HG03060 (cell line): ENCODE measurements at regions not wholly inside any gene's neighbourhood (a gene's known extent, or its start where the extent isn't known, plus 50 kb on each side); places are given as distances from the start of the nearest gene placed in this dataset.
"Not testable (repeated sequence)": the region's sequence is repeated elsewhere in the genome, so short reads cannot be mapped to it uniquely, and the experiment has no call there.

Experiments used
- ATAC-seq: cut with Tn5 transposase; IDR thresholded peaks from one replicate; pipeline ENCODE4 v1.9.1; 2021; ENCODE audit warnings: low read depth, moderate number of reproducible peaks; ENCODE audit not compliant: unreplicated experiment

- no peak for ATAC-seq
Measured at GRCh38 chr10:28354511-28354910, 51.6 kb upstream of the MPP7 start.

- ATAC-seq = no peak
Measured at GRCh38 chr10:28355376-28355775, 52.5 kb upstream of the MPP7 start.

- ATAC-seq = no peak
Measured at GRCh38 chr10:28359334-28359733, 56.5 kb upstream of the MPP7 start.

- ATAC-seq = no peak
Measured at GRCh38 chr10:28360175-28360574, 57.3 kb upstream of the MPP7 start.

GRCh38 chr10:28363376-28363775 is 60.5 kb upstream of the MPP7 start:
- ATAC-seq = no peak

- ATAC-seq = no peak
Measured at GRCh38 chr10:28365840-28366239, 63.0 kb upstream of the MPP7 start.

- ATAC-seq = no peak
Measured at GRCh38 chr10:28366994-28367393, 64.1 kb upstream of the MPP7 start.

GRCh38 chr10:28367413-28367812 is 64.5 kb upstream of the MPP7 start:
- ATAC-seq = no peak

- peak; percentile 96 for ATAC-seq
Measured at GRCh38 chr10:28367929-28368484, 65.1 kb upstream of the MPP7 start.

GRCh38 chr10:28370107-28370835 is 67.4 kb upstream of the MPP7 start:
- ATAC-seq = no peak

- ATAC-seq = not testable (repeated sequence)
Measured at GRCh38 chr10:28371638-28372037, 68.8 kb upstream of the MPP7 start.

- ATAC-seq = no peak
Measured at GRCh38 chr10:28374036-28374435, 71.2 kb upstream of the MPP7 start.

GRCh38 chr10:28375399-28376354 is 72.8 kb upstream of the MPP7 start:
- ATAC-seq = no peak

- ATAC-seq = no peak
Measured at GRCh38 chr10:28378986-28379585, 76.2 kb upstream of the MPP7 start.

- ATAC-seq = no peak
Measured at GRCh38 chr10:28381466-28381865, 78.6 kb upstream of the MPP7 start.

GRCh38 chr10:28381903-28382347 is 79.1 kb upstream of the MPP7 start:
- ATAC-seq = peak; percentile 86

- ATAC-seq = no peak
Measured at GRCh38 chr10:28382525-28383269, 79.8 kb upstream of the MPP7 start.

GRCh38 chr10:28384557-28384956 is 81.7 kb upstream of the MPP7 start:
- ATAC-seq = no peak

GRCh38 chr10:28385748-28386502 is 83.1 kb upstream of the MPP7 start:
- no peak for ATAC-seq

GRCh38 chr10:28386503-28386868 is 83.6 kb upstream of the MPP7 start:
- ATAC-seq = no peak
